Lower leg skin (tissue), 3 donors: ENCODE measurements at regions not wholly inside any gene's neighbourhood (a gene's known extent, or its start where the extent isn't known, plus 50 kb on each side); places are given as distances from the start of the nearest gene placed in this dataset.

Experiments used
- POLR2A ChIP-seq, 2 donors: fragments of 450-650 bp; IDR thresholded peaks; one replicate each; pipeline ENCODE4 v1.6.1; 2016 to 2017; ENCODE audit warnings: antibody characterized with exemption in 2 of 2, mild to moderate bottlenecking in 1 of 2, moderate library complexity in 1 of 2
- TF ChIP-seq, protein P1 (sequence below), 3 donors: fragments of 450-650 bp; IDR thresholded peaks; one replicate each; pipeline ENCODE4 v1.5.1; 2016; ENCODE audit warnings: antibody characterized with exemption in 3 of 3, mild to moderate bottlenecking in 3 of 3, moderate library complexity in 2 of 3

DNA sequence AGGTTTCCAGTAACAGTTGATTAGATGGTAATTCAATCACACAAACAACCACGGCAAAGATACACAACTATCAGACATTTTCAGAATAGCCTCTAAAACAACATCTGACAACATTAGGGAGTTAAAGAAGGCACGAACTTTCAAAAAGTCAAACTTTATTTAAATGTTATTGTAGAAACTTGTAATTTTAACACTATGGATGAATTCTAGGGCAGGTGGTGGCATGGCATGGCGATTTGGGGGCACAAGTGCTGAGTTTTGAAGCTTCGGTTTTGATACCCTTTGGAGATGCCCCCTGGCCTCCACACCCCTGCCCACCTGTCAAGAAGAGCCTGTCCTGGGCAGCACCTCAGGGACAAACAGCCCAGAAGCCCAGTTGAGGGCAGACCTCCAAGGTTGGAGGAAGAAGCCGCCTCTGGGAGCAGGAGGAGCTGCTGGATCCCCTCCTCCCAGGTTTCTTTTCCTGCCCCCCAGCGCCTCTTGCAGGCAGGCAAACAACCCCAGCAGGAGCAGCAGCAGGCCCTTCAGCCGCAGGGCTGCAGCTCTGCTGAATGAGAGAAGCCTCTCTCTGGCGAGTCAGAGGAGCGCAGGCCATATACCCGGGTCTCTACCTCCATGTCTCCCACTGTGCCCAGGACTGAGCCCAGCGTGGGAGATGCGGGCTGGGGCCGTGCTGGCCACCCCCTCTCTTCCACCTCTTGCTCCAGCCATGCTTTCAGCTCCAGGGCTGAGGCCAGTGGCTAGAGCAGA lies 102.1 kb upstream of the IGLL5 start:
- TF ChIP-seq, protein P1, sequence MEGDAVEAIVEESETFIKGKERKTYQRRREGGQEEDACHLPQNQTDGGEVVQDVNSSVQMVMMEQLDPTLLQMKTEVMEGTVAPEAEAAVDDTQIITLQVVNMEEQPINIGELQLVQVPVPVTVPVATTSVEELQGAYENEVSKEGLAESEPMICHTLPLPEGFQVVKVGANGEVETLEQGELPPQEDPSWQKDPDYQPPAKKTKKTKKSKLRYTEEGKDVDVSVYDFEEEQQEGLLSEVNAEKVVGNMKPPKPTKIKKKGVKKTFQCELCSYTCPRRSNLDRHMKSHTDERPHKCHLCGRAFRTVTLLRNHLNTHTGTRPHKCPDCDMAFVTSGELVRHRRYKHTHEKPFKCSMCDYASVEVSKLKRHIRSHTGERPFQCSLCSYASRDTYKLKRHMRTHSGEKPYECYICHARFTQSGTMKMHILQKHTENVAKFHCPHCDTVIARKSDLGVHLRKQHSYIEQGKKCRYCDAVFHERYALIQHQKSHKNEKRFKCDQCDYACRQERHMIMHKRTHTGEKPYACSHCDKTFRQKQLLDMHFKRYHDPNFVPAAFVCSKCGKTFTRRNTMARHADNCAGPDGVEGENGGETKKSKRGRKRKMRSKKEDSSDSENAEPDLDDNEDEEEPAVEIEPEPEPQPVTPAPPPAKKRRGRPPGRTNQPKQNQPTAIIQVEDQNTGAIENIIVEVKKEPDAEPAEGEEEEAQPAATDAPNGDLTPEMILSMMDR (IDR thresholded peaks at IDR 0.05) = no peak
- no peak for TF ChIP-seq POLR2A (IDR thresholded peaks at IDR 0.05)
